ENCODE measurements at regions not wholly inside any gene's neighbourhood (a gene's known extent, or its start where the extent isn't known, plus 50 kb on each side); places are given as distances from the start of the nearest gene placed in this dataset.

GRCh38 chr6:21808045-21808470 is 214.5 kb downstream of the SOX4 start:
- DNase-seq (ENCODE audit: low read depth), result peak; percentile 71

- DNase-seq (ENCODE audit: low read depth), result no peak
These were observed 215.1 kb downstream of the SOX4 start for GRCh38 chr6:21808551-21809242.

GRCh38 chr6:21811484-21811883 is 217.9 kb downstream of the SOX4 start:
- DNase-seq (ENCODE audit: low read depth), result no peak

- DNase-seq (ENCODE audit: low read depth), result no peak
These were observed 222.7 kb downstream of the SOX4 start for GRCh38 chr6:21816231-21816630.

GRCh38 chr6:21820442-21820841 is 226.9 kb downstream of the SOX4 start:
- no peak for DNase-seq (ENCODE audit: low read depth)

- DNase-seq (ENCODE audit: low read depth), result no peak
These were observed 229.8 kb downstream of the SOX4 start for GRCh38 chr6:21823371-21823770.

GRCh38 chr6:21824431-21825177 is 231.1 kb downstream of the SOX4 start:
- DNase-seq (ENCODE audit: low read depth), result no peak

- peak; percentile 21 for DNase-seq (ENCODE audit: low read depth)
These were observed 232.5 kb downstream of the SOX4 start for GRCh38 chr6:21826023-21826422.

GRCh38 chr6:21826904-21827303 is 233.4 kb downstream of the SOX4 start:
- no peak for DNase-seq (ENCODE audit: low read depth)

- no peak for DNase-seq (ENCODE audit: low read depth)
These were observed 234.1 kb downstream of the SOX4 start for GRCh38 chr6:21827425-21828202.

- no peak for DNase-seq (ENCODE audit: low read depth)
These were observed 235.2 kb downstream of the SOX4 start for GRCh38 chr6:21828704-21829103.

- no peak for DNase-seq (ENCODE audit: low read depth)
These were observed 235.6 kb downstream of the SOX4 start for GRCh38 chr6:21829126-21829525.

GRCh38 chr6:21831521-21832291 is 238.2 kb downstream of the SOX4 start:
- peak; percentile 59 for DNase-seq (ENCODE audit: low read depth)

- DNase-seq (ENCODE audit: low read depth), result no peak
These were observed 242.7 kb downstream of the SOX4 start for GRCh38 chr6:21836277-21836676.

GRCh38 chr6:21836772-21837425 is 243.3 kb downstream of the SOX4 start:
- no peak for DNase-seq (ENCODE audit: low read depth)

GRCh38 chr6:21840428-21840827 is 246.9 kb downstream of the SOX4 start:
- peak; percentile 58 for DNase-seq (ENCODE audit: low read depth)

GRCh38 chr6:21842875-21843645 is 249.5 kb downstream of the SOX4 start:
- DNase-seq (ENCODE audit: low read depth), result no peak

- no peak for DNase-seq (ENCODE audit: low read depth)
These were observed 250.8 kb downstream of the SOX4 start for GRCh38 chr6:21844120-21844917.

GRCh38 chr6:21845018-21845417 is 251.5 kb downstream of the SOX4 start:
- DNase-seq (ENCODE audit: low read depth), result no peak

Measured in HT1080 (cell line).